ENCODE measurements at regions not wholly inside any gene's neighbourhood (a gene's known extent, or its start where the extent isn't known, plus 50 kb on each side); places are given as distances from the start of the nearest gene placed in this dataset.

DNA sequence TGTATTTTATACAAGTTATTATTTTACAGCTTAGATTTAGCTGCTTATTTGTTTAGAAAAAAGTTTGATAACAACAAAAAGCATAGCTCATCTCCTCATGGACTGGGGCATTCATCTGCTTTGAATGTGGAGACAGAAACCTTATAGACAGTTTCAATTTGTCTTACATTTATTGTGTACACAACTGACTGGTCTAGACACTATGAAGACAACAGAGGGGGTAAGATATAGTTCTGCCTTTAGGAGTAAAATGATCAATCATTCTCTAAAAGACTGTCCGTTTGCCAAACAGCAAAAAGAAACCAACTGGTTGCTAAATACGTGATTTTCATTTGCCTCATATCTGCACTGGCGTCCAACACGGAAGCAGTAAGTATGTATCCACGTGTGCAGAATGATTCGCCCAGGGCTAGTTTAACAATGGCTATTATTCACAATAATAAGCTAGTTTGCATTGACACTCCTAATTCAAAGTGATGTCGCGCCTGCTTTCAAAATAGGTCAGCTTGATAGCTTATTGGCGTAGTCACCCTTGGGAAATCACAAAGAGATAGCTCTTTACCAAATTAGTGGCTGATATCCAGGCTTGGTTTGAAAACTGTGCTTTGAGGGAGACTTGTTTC, 153.6 kb downstream of the BMP2 start:
- H3K27me3 ChIP-seq (ENCODE audit: insufficient read depth) = no peaks in the 10 kb centered on the region
- no peak overlapping the region for H3K27ac ChIP-seq (ENCODE audit: low read depth in 2 of 2, low read length in 1 of 2)
- H3K4me3 ChIP-seq (ENCODE audit: low read depth in 2 of 2, low read length in 1 of 2) = no peak overlapping the region
- CTCF ChIA-PET = interaction anchor here (0.7 kb wide), 1 partner anchor 10 kb away, joined by 3 read pairs; no protein-coding TSS in a partner anchor
- no peaks in the 10 kb centered on the region for H3K9me3 ChIP-seq
- no peak overlapping the region for H2AFZ ChIP-seq (ENCODE audit: low read depth)
- no peaks in the 10 kb centered on the region for H3K9me2 ChIP-seq
- no peaks in the 10 kb centered on the region for H3K79me2 ChIP-seq (ENCODE audit: insufficient read depth)
- no peak for DNase-seq
- no peaks in the 10 kb centered on the region for H4K20me1 ChIP-seq (ENCODE audit: insufficient read depth)
- 40% methylated on average over 9 of the region's 9 CpGs for WGBS (ENCODE audit: low lambda C conversion rate)
- no peaks in the 10 kb centered on the region for H3K4me1 ChIP-seq (ENCODE audit: control insufficient read depth in 1 of 2, insufficient read depth in 2 of 2, low read depth in 1 of 2, low read length in 1 of 2)
- TF ChIP-seq, protein P1, sequence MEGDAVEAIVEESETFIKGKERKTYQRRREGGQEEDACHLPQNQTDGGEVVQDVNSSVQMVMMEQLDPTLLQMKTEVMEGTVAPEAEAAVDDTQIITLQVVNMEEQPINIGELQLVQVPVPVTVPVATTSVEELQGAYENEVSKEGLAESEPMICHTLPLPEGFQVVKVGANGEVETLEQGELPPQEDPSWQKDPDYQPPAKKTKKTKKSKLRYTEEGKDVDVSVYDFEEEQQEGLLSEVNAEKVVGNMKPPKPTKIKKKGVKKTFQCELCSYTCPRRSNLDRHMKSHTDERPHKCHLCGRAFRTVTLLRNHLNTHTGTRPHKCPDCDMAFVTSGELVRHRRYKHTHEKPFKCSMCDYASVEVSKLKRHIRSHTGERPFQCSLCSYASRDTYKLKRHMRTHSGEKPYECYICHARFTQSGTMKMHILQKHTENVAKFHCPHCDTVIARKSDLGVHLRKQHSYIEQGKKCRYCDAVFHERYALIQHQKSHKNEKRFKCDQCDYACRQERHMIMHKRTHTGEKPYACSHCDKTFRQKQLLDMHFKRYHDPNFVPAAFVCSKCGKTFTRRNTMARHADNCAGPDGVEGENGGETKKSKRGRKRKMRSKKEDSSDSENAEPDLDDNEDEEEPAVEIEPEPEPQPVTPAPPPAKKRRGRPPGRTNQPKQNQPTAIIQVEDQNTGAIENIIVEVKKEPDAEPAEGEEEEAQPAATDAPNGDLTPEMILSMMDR (IDR thresholded peaks at IDR 0.05) = no peak
- TF ChIP-seq FOXJ3 (CRISPR knock-in tag; IDR thresholded peaks at IDR 0.05) = no peak
- TF ChIP-seq NRF1 (IDR thresholded peaks at IDR 0.05; ENCODE audit: low read depth, low read length) = no peak
- H3K9ac ChIP-seq = no peak overlapping the region
- H3K4me2 ChIP-seq = no peak overlapping the region
- POLR2A ChIA-PET = no interaction called here
- no peaks in the 10 kb centered on the region for H3F3A ChIP-seq (replicated peaks; ENCODE audit: insufficient read depth)
- no peaks in the 10 kb centered on the region for H3K36me3 ChIP-seq (replicated peaks in 1 of 2; ENCODE audit: control insufficient read depth in 1 of 2, insufficient read depth in 2 of 2, low read length in 1 of 2)

DNA sequence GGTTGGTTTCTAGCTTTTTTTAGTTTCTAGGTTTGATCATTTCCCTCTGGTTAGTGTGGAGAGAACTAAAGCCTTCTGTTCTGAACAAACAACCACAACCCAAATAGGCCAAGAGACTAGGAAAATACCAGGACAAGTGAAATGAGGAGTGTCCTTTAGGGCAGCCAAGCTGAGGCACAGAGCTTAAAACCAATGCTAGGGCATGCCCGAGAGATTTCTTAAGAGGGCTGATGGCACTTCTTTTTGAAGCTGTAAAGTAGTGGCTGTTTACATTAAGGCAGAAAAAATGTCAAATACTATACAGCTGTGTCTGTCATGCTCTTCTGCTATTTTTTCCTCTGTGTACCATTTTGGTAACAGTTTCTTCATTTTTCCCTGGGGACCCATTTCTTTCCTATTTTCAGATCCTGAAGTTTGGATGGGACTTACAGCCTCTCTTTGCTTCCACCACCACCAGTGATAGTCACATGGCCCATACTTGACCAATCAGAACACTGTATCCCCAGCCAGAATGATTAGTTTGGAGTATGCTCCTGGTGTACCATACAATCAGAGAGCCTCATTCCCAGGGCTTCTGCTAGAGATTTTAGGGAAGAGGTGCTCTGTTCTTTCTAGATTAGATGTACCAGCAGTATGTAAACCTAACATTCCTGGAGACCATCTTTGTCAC, 154.4 kb downstream of the BMP2 start:
- no peak for DNase-seq
- CTCF ChIA-PET = interaction anchor here (0.7 kb wide), 1 partner anchor 9 kb away, joined by 3 read pairs; no protein-coding TSS in a partner anchor
- 0% methylated on average over 1 of the region's 1 CpG for WGBS (ENCODE audit: low lambda C conversion rate)
- no peak overlapping the region for H3K27ac ChIP-seq (ENCODE audit: low read depth in 2 of 2, low read length in 1 of 2)
- no peaks in the 10 kb centered on the region for H4K20me1 ChIP-seq (ENCODE audit: insufficient read depth)
- H3K9ac ChIP-seq = no peak overlapping the region
- no peak overlapping the region for H3K4me3 ChIP-seq (ENCODE audit: low read depth in 2 of 2, low read length in 1 of 2)
- no peaks in the 10 kb centered on the region for H3F3A ChIP-seq (replicated peaks; ENCODE audit: insufficient read depth)
- TF ChIP-seq RAD21 (IDR thresholded peaks at IDR 0.05; ENCODE audit: low read length) (no peak), SMC3 (IDR thresholded peaks at IDR 0.05; ENCODE audit: low read depth, low read length) (no peak)
- H3K27me3 ChIP-seq (ENCODE audit: insufficient read depth) = no peaks in the 10 kb centered on the region
- H3K4me1 ChIP-seq (ENCODE audit: control insufficient read depth in 1 of 2, insufficient read depth in 2 of 2, low read depth in 1 of 2, low read length in 1 of 2) = no peaks in the 10 kb centered on the region
- H3K79me2 ChIP-seq (ENCODE audit: insufficient read depth) = no peaks in the 10 kb centered on the region
- no peak overlapping the region for H3K4me2 ChIP-seq
- H2AFZ ChIP-seq (ENCODE audit: low read depth) = no peak overlapping the region
- H3K36me3 ChIP-seq (replicated peaks in 1 of 2; ENCODE audit: control insufficient read depth in 1 of 2, insufficient read depth in 2 of 2, low read length in 1 of 2) = no peaks in the 10 kb centered on the region
- POLR2A ChIA-PET = no interaction called here
- no peaks in the 10 kb centered on the region for H3K9me3 ChIP-seq
- H3K9me2 ChIP-seq = no peaks in the 10 kb centered on the region

DNA sequence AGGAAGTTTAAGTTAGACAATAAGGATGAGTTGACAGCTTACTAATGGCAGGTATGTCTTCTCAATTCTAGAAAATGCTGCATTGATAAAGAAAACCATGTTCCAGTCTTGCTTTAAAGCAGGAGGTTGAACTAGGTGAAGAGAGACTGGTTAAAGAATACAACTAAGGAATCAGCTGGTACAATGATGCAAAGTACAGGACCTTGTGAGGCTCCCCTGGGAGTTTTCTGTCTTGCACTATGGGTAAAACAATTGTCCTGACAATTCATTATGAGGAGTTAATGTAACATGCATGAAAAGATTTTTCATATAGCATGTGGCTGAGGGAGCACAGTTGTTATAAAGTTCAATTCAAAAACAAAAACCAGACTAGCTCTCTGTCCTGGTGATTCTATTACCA, 157.2 kb downstream of the BMP2 start:
- Histone ChIP-seq H3K27me3 (ENCODE audit: insufficient read depth) (no peaks in the 10 kb centered on the region), H3K9ac (no peak overlapping the region), H3K4me2 (no peak overlapping the region), H3K4me1 (ENCODE audit: control insufficient read depth in 1 of 2, insufficient read depth in 2 of 2, low read depth in 1 of 2, low read length in 1 of 2) (no peaks in the 10 kb centered on the region), H3K79me2 (ENCODE audit: insufficient read depth) (no peaks in the 10 kb centered on the region), H2AFZ (ENCODE audit: low read depth) (no peak overlapping the region), H3F3A (replicated peaks; ENCODE audit: insufficient read depth) (no peaks in the 10 kb centered on the region), H4K20me1 (ENCODE audit: insufficient read depth) (no peaks in the 10 kb centered on the region), H3K27ac (ENCODE audit: low read depth in 2 of 2, low read length in 1 of 2) (no peak overlapping the region), H3K4me3 (ENCODE audit: low read depth in 2 of 2, low read length in 1 of 2) (no peak overlapping the region), H3K36me3 (replicated peaks in 1 of 2; ENCODE audit: control insufficient read depth in 1 of 2, insufficient read depth in 2 of 2, low read length in 1 of 2) (no peaks in the 10 kb centered on the region), H3K9me2 (no peaks in the 10 kb centered on the region), H3K9me3 (no peaks in the 10 kb centered on the region)
- no peak for DNase-seq
- no peak for TF ChIP-seq RXRA (IDR thresholded peaks at IDR 0.05; ENCODE audit: borderline replicate concordance, low read depth)
- TF ChIP-seq, protein P2, sequence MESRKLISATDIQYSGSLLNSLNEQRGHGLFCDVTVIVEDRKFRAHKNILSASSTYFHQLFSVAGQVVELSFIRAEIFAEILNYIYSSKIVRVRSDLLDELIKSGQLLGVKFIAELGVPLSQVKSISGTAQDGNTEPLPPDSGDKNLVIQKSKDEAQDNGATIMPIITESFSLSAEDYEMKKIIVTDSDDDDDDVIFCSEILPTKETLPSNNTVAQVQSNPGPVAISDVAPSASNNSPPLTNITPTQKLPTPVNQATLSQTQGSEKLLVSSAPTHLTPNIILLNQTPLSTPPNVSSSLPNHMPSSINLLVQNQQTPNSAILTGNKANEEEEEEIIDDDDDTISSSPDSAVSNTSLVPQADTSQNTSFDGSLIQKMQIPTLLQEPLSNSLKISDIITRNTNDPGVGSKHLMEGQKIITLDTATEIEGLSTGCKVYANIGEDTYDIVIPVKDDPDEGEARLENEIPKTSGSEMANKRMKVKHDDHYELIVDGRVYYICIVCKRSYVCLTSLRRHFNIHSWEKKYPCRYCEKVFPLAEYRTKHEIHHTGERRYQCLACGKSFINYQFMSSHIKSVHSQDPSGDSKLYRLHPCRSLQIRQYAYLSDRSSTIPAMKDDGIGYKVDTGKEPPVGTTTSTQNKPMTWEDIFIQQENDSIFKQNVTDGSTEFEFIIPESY (IDR thresholded peaks at IDR 0.05; ENCODE audit: borderline replicate concordance, low read depth) = no peak
- no peak for TF ChIP-seq RFX5 (IDR thresholded peaks at IDR 0.05; ENCODE audit: low read length)
- no peak for TF ChIP-seq GATA2 (CRISPR knock-in tag; IDR thresholded peaks at IDR 0.05)
- TF ChIP-seq, protein P3, sequence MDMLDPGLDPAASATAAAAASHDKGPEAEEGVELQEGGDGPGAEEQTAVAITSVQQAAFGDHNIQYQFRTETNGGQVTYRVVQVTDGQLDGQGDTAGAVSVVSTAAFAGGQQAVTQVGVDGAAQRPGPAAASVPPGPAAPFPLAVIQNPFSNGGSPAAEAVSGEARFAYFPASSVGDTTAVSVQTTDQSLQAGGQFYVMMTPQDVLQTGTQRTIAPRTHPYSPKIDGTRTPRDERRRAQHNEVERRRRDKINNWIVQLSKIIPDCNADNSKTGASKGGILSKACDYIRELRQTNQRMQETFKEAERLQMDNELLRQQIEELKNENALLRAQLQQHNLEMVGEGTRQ (IDR thresholded peaks at IDR 0.05; ENCODE audit: borderline replicate concordance, low read depth, low read length) = no peak
- no peak for TF ChIP-seq NRF1 (IDR thresholded peaks at IDR 0.05; ENCODE audit: low read depth, low read length)
- ChIA-PET CTCF (no interaction called here), POLR2A (interaction anchor here (1.0 kb wide), 1 partner anchor 175 kb away, joined by 4 read pairs; no protein-coding TSS in a partner anchor)
